ENCODE measurements at regions not wholly inside any gene's neighbourhood (a gene's known extent, or its start where the extent isn't known, plus 50 kb on each side); places are given as distances from the start of the nearest gene placed in this dataset.

DNA sequence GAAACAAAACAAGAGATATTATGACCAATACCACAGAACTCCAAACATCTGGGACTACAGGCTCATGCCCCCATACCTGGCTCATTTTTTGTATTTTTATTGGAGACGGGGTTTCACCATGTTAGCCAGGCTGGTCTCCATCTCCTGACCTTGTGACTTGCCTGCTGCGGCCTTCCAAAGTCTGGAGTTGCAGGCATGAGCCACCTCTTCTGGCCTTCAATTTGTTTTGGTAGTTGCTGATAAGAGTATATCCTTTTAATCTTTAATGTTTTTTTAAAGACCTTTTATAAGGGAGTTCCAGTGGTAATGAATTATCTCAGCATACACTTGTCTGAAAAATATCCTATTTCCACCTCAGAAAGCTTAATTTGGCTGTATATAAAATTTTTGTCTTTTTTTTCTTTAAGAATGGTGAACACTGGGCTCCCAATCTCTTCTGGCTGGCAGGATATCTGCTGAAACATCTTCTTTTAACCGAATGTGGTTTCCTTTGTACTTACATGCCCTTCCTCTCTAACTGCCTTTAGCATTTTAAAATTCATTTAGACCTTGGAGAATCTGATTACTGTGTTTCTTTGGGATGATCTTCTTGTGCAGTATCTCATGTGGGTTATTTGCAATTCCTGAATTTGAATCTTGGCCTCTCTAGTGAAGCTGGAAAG, 112.1 kb upstream of the KDM5D start (continued):
- TF ChIP-seq, protein P1, sequence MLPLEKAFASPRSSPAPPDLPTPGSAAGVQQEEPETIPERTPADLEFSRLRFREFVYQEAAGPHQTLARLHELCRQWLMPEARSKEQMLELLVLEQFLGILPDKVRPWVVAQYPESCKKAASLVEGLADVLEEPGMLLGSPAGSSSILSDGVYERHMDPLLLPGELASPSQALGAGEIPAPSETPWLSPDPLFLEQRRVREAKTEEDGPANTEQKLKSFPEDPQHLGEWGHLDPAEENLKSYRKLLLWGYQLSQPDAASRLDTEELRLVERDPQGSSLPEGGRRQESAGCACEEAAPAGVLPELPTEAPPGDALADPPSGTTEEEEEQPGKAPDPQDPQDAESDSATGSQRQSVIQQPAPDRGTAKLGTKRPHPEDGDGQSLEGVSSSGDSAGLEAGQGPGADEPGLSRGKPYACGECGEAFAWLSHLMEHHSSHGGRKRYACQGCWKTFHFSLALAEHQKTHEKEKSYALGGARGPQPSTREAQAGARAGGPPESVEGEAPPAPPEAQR (CRISPR knock-in tag; IDR thresholded peaks at IDR 0.05), result no peak
- TF ChIP-seq SOX15 (CRISPR knock-in tag; IDR thresholded peaks at IDR 0.05), result no peak
- TF ChIP-seq, protein P2, sequence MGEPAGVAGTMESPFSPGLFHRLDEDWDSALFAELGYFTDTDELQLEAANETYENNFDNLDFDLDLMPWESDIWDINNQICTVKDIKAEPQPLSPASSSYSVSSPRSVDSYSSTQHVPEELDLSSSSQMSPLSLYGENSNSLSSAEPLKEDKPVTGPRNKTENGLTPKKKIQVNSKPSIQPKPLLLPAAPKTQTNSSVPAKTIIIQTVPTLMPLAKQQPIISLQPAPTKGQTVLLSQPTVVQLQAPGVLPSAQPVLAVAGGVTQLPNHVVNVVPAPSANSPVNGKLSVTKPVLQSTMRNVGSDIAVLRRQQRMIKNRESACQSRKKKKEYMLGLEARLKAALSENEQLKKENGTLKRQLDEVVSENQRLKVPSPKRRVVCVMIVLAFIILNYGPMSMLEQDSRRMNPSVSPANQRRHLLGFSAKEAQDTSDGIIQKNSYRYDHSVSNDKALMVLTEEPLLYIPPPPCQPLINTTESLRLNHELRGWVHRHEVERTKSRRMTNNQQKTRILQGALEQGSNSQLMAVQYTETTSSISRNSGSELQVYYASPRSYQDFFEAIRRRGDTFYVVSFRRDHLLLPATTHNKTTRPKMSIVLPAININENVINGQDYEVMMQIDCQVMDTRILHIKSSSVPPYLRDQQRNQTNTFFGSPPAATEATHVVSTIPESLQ (CRISPR knock-in tag; IDR thresholded peaks at IDR 0.05), result no peak
- TF ChIP-seq, protein P3, sequence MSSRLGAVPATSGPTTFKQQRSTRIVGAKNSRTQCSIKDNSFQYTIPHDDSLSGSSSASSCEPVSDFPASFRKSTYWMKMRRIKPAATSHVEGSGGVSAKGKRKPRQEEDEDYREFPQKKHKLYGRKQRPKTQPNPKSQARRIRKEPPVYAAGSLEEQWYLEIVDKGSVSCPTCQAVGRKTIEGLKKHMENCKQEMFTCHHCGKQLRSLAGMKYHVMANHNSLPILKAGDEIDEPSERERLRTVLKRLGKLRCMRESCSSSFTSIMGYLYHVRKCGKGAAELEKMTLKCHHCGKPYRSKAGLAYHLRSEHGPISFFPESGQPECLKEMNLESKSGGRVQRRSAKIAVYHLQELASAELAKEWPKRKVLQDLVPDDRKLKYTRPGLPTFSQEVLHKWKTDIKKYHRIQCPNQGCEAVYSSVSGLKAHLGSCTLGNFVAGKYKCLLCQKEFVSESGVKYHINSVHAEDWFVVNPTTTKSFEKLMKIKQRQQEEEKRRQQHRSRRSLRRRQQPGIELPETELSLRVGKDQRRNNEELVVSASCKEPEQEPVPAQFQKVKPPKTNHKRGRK (CRISPR knock-in tag; IDR thresholded peaks at IDR 0.05; ENCODE audit: borderline replicate concordance), result no peak
- no peak for TF ChIP-seq NR3C1 (CRISPR knock-in tag; conservative IDR thresholded peaks at IDR 0.05; ENCODE audit: low read depth)

DNA sequence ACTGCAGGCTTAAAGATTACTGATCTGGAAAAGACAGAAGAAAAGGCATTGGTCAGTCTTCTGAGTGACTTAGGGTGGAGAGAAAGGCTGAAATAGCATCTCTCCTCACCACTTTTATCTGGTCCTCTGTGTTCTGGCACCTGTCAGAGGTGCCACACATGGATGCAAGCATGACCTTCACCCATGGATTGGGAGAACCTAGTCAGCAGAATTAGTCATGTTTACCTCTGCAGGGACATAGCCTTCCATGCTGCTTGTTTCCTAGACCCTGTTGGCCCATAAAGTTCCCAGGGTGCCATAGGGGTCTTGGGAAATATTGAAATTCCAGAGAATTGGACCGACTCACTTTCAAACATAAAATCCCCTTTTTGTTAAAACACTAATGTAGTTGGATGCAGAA, 98.4 kb upstream of the KDM5D start:
- H3K9me3 Mint-ChIP-seq, result peaks cover 27% of the 10 kb centered on the region
- ChIA-PET POLR2A (no interaction called here), CTCF (no interaction called here)
- H3K27ac Mint-ChIP-seq, result no peak overlapping the region
- H3K27me3 Mint-ChIP-seq (ENCODE audit: low read depth), result peaks cover 4% of the 10 kb centered on the region; the same call in 1 of the 2 replicates
- DNase-seq (ENCODE audit: low spot score) (no peak), ATAC-seq (no peak)
- H3K4me1 Mint-ChIP-seq, result no peaks in the 10 kb centered on the region
- no peak overlapping the region for H3K4me3 Mint-ChIP-seq
- H3K36me3 Mint-ChIP-seq, result peaks cover 13% of the 10 kb centered on the region; the same call in 1 of the 2 replicates
- TF ChIP-seq, protein P4, sequence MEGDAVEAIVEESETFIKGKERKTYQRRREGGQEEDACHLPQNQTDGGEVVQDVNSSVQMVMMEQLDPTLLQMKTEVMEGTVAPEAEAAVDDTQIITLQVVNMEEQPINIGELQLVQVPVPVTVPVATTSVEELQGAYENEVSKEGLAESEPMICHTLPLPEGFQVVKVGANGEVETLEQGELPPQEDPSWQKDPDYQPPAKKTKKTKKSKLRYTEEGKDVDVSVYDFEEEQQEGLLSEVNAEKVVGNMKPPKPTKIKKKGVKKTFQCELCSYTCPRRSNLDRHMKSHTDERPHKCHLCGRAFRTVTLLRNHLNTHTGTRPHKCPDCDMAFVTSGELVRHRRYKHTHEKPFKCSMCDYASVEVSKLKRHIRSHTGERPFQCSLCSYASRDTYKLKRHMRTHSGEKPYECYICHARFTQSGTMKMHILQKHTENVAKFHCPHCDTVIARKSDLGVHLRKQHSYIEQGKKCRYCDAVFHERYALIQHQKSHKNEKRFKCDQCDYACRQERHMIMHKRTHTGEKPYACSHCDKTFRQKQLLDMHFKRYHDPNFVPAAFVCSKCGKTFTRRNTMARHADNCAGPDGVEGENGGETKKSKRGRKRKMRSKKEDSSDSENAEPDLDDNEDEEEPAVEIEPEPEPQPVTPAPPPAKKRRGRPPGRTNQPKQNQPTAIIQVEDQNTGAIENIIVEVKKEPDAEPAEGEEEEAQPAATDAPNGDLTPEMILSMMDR (IDR thresholded peaks at IDR 0.05), result no peak
- TF ChIP-seq, protein P5, sequence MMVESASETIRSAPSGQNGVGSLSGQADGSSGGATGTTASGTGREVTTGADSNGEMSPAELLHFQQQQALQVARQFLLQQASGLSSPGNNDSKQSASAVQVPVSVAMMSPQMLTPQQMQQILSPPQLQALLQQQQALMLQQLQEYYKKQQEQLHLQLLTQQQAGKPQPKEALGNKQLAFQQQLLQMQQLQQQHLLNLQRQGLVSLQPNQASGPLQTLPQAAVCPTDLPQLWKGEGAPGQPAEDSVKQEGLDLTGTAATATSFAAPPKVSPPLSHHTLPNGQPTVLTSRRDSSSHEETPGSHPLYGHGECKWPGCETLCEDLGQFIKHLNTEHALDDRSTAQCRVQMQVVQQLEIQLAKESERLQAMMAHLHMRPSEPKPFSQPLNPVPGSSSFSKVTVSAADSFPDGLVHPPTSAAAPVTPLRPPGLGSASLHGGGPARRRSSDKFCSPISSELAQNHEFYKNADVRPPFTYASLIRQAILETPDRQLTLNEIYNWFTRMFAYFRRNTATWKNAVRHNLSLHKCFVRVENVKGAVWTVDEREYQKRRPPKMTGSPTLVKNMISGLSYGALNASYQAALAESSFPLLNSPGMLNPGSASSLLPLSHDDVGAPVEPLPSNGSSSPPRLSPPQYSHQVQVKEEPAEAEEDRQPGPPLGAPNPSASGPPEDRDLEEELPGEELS (CRISPR knock-in tag; IDR thresholded peaks at IDR 0.05), result no peak
- TF ChIP-seq, protein P6, sequence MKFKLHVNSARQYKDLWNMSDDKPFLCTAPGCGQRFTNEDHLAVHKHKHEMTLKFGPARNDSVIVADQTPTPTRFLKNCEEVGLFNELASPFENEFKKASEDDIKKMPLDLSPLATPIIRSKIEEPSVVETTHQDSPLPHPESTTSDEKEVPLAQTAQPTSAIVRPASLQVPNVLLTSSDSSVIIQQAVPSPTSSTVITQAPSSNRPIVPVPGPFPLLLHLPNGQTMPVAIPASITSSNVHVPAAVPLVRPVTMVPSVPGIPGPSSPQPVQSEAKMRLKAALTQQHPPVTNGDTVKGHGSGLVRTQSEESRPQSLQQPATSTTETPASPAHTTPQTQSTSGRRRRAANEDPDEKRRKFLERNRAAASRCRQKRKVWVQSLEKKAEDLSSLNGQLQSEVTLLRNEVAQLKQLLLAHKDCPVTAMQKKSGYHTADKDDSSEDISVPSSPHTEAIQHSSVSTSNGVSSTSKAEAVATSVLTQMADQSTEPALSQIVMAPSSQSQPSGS (CRISPR knock-in tag; IDR thresholded peaks at IDR 0.05; ENCODE audit: borderline replicate concordance, low read depth), result no peak
- TF ChIP-seq MXD4 (CRISPR knock-in tag; IDR thresholded peaks at IDR 0.05; ENCODE audit: borderline replicate concordance), result no peak
- TF ChIP-seq, protein P7, sequence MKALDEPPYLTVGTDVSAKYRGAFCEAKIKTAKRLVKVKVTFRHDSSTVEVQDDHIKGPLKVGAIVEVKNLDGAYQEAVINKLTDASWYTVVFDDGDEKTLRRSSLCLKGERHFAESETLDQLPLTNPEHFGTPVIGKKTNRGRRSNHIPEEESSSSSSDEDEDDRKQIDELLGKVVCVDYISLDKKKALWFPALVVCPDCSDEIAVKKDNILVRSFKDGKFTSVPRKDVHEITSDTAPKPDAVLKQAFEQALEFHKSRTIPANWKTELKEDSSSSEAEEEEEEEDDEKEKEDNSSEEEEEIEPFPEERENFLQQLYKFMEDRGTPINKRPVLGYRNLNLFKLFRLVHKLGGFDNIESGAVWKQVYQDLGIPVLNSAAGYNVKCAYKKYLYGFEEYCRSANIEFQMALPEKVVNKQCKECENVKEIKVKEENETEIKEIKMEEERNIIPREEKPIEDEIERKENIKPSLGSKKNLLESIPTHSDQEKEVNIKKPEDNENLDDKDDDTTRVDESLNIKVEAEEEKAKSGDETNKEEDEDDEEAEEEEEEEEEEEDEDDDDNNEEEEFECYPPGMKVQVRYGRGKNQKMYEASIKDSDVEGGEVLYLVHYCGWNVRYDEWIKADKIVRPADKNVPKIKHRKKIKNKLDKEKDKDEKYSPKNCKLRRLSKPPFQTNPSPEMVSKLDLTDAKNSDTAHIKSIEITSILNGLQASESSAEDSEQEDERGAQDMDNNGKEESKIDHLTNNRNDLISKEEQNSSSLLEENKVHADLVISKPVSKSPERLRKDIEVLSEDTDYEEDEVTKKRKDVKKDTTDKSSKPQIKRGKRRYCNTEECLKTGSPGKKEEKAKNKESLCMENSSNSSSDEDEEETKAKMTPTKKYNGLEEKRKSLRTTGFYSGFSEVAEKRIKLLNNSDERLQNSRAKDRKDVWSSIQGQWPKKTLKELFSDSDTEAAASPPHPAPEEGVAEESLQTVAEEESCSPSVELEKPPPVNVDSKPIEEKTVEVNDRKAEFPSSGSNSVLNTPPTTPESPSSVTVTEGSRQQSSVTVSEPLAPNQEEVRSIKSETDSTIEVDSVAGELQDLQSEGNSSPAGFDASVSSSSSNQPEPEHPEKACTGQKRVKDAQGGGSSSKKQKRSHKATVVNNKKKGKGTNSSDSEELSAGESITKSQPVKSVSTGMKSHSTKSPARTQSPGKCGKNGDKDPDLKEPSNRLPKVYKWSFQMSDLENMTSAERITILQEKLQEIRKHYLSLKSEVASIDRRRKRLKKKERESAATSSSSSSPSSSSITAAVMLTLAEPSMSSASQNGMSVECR (CRISPR knock-in tag; IDR thresholded peaks at IDR 0.05; ENCODE audit: borderline replicate concordance), result no peak
- TF ChIP-seq RELA (CRISPR knock-in tag; IDR thresholded peaks at IDR 0.05; ENCODE audit: borderline replicate concordance), result no peak
- TF ChIP-seq, protein P8, sequence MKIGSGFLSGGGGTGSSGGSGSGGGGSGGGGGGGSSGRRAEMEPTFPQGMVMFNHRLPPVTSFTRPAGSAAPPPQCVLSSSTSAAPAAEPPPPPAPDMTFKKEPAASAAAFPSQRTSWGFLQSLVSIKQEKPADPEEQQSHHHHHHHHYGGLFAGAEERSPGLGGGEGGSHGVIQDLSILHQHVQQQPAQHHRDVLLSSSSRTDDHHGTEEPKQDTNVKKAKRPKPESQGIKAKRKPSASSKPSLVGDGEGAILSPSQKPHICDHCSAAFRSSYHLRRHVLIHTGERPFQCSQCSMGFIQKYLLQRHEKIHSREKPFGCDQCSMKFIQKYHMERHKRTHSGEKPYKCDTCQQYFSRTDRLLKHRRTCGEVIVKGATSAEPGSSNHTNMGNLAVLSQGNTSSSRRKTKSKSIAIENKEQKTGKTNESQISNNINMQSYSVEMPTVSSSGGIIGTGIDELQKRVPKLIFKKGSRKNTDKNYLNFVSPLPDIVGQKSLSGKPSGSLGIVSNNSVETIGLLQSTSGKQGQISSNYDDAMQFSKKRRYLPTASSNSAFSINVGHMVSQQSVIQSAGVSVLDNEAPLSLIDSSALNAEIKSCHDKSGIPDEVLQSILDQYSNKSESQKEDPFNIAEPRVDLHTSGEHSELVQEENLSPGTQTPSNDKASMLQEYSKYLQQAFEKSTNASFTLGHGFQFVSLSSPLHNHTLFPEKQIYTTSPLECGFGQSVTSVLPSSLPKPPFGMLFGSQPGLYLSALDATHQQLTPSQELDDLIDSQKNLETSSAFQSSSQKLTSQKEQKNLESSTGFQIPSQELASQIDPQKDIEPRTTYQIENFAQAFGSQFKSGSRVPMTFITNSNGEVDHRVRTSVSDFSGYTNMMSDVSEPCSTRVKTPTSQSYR (CRISPR knock-in tag; IDR thresholded peaks at IDR 0.05), result no peak
- no peak for TF ChIP-seq FOXK1 (CRISPR knock-in tag; IDR thresholded peaks at IDR 0.05)
- TF ChIP-seq, protein P9, sequence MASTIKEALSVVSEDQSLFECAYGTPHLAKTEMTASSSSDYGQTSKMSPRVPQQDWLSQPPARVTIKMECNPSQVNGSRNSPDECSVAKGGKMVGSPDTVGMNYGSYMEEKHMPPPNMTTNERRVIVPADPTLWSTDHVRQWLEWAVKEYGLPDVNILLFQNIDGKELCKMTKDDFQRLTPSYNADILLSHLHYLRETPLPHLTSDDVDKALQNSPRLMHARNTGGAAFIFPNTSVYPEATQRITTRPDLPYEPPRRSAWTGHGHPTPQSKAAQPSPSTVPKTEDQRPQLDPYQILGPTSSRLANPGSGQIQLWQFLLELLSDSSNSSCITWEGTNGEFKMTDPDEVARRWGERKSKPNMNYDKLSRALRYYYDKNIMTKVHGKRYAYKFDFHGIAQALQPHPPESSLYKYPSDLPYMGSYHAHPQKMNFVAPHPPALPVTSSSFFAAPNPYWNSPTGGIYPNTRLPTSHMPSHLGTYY (CRISPR knock-in tag; IDR thresholded peaks at IDR 0.05), result no peak

Data from WTC11 (cell line).